Activated naive CD4-positive, alpha-beta T cell treated with anti-CD3 and anti-CD28 coated beads, Interleukin-2, amount 10 ng/mL, durations not matched to agents 7 days and 5 days (primary cell): ENCODE measurements at regions not wholly inside any gene's neighbourhood (a gene's known extent, or its start where the extent isn't known, plus 50 kb on each side); places are given as distances from the start of the nearest gene placed in this dataset.
"Not testable (repeated sequence)": the region's sequence is repeated elsewhere in the genome, so short reads cannot be mapped to it uniquely, and the experiment has no call there.

Source experiments
- CTCF ChIA-PET: fragments of 350-600 bp; sonication (Branson Sonifier 250); formaldehyde crosslinking; loops from one replicate; lab custom pipeline; 2021; ENCODE audit warnings: antibody characterized with exemption; lab: Charles Lee
- DNase-seq: peaks from one replicate; pipeline ENCODE4 v3.0.0-alpha.2; 2020
- H3K27ac Mint-ChIP-seq: one replicate; pipeline ENCODE4 v1.8.0; 2021; ENCODE audit warnings: mild to moderate bottlenecking, moderate library complexity, mixed read lengths
- H3K27me3 Mint-ChIP-seq: one replicate; pipeline ENCODE4 v1.8.0; 2021; ENCODE audit warnings: mild to moderate bottlenecking, mixed read lengths
- H3K36me3 Mint-ChIP-seq: one replicate; pipeline ENCODE4 v1.8.0; 2021; ENCODE audit warnings: mixed read lengths
- H3K4me1 Mint-ChIP-seq: one replicate; pipeline ENCODE4 v1.8.0; 2021; ENCODE audit warnings: mixed read lengths
- H3K4me3 Mint-ChIP-seq: one replicate; pipeline ENCODE4 v1.8.0; 2021; ENCODE audit warnings: mild to moderate bottlenecking, moderate library complexity, mixed read lengths
- H3K9me3 Mint-ChIP-seq: one replicate; pipeline ENCODE4 v1.8.0; 2021; ENCODE audit warnings: mixed read lengths

GRCh38 chr12:73136386-73136785, 864.2 kb downstream of the TRHDE start:
- no peaks in the 10 kb centered on the region for H3K36me3 Mint-ChIP-seq
- H3K27me3 Mint-ChIP-seq: no peaks in the 10 kb centered on the region
- no peaks in the 10 kb centered on the region for H3K4me1 Mint-ChIP-seq
- no peak overlapping the region for H3K27ac Mint-ChIP-seq
- no peak for DNase-seq
- CTCF ChIA-PET: no interaction called here
- peaks cover 4% of the 10 kb centered on the region for H3K9me3 Mint-ChIP-seq
- H3K4me3 Mint-ChIP-seq: no peak overlapping the region

GRCh38 chr12:73139642-73140041, 867.5 kb downstream of the TRHDE start:
- CTCF ChIA-PET, H3K4me3 Mint-ChIP-seq, H3K27ac Mint-ChIP-seq, DNase-seq, H3K36me3 Mint-ChIP-seq, H3K27me3 Mint-ChIP-seq, H3K4me1 Mint-ChIP-seq, H3K9me3 Mint-ChIP-seq: not testable (repeated sequence)

- Mint-ChIP-seq H3K4me3 (no peak overlapping the region), H3K27ac (no peak overlapping the region), H3K4me1 (no peaks in the 10 kb centered on the region), H3K27me3 (no peaks in the 10 kb centered on the region), H3K9me3 (peaks cover 7% of the 10 kb centered on the region), H3K36me3 (no peaks in the 10 kb centered on the region)
- CTCF ChIA-PET: no interaction called here
- DNase-seq: no peak
Observed at GRCh38 chr12:73158341-73158740, 886.2 kb downstream of the TRHDE start.

GRCh38 chr12:73159954-73160353, 887.8 kb downstream of the TRHDE start:
- no peak for DNase-seq
- no peak overlapping the region for H3K4me3 Mint-ChIP-seq
- H3K27ac Mint-ChIP-seq: no peak overlapping the region
- H3K27me3 Mint-ChIP-seq: no peaks in the 10 kb centered on the region
- CTCF ChIA-PET: no interaction called here
- peaks cover 7% of the 10 kb centered on the region for H3K9me3 Mint-ChIP-seq
- no peaks in the 10 kb centered on the region for H3K4me1 Mint-ChIP-seq
- no peaks in the 10 kb centered on the region for H3K36me3 Mint-ChIP-seq

GRCh38 chr12:73161970-73162369, 889.8 kb downstream of the TRHDE start:
- Mint-ChIP-seq H3K36me3 (no peaks in the 10 kb centered on the region), H3K27me3 (no peaks in the 10 kb centered on the region), H3K4me1 (no peaks in the 10 kb centered on the region), H3K9me3 (peaks cover 7% of the 10 kb centered on the region), H3K4me3 (no peak overlapping the region), H3K27ac (no peak overlapping the region)
- DNase-seq: no peak
- CTCF ChIA-PET: no interaction called here

GRCh38 chr12:73180734-73181133, 908.6 kb downstream of the TRHDE start:
- H3K36me3 Mint-ChIP-seq: no peaks in the 10 kb centered on the region
- H3K4me3 Mint-ChIP-seq: no peak overlapping the region
- H3K27ac Mint-ChIP-seq: no peak overlapping the region
- CTCF ChIA-PET: no interaction called here
- no peaks in the 10 kb centered on the region for H3K27me3 Mint-ChIP-seq
- no peak for DNase-seq
- H3K9me3 Mint-ChIP-seq: peaks cover 27% of the 10 kb centered on the region
- no peaks in the 10 kb centered on the region for H3K4me1 Mint-ChIP-seq

GRCh38 chr12:73181244-73181643, 909.1 kb downstream of the TRHDE start:
- Mint-ChIP-seq H3K36me3 (no peaks in the 10 kb centered on the region), H3K27ac (no peak overlapping the region), H3K27me3 (no peaks in the 10 kb centered on the region), H3K9me3 (peaks cover 29% of the 10 kb centered on the region), H3K4me3 (no peak overlapping the region), H3K4me1 (no peaks in the 10 kb centered on the region)
- DNase-seq: no peak
- CTCF ChIA-PET: no interaction called here

- Mint-ChIP-seq H3K27ac (no peak overlapping the region), H3K9me3 (peaks cover 35% of the 10 kb centered on the region), H3K27me3 (no peaks in the 10 kb centered on the region)
Observed at GRCh38 chr12:73185403-73185802, 913.2 kb downstream of the TRHDE start.

GRCh38 chr12:73186272-73186671, 914.1 kb downstream of the TRHDE start:
- H3K4me1 Mint-ChIP-seq: no peaks in the 10 kb centered on the region
- CTCF ChIA-PET: no interaction called here
- DNase-seq: no peak
- H3K4me3 Mint-ChIP-seq: no peak overlapping the region
- no peaks in the 10 kb centered on the region for H3K36me3 Mint-ChIP-seq
- H3K9me3 Mint-ChIP-seq: peaks cover 33% of the 10 kb centered on the region
- no peaks in the 10 kb centered on the region for H3K27me3 Mint-ChIP-seq
- no peak overlapping the region for H3K27ac Mint-ChIP-seq

More at GRCh38 chr12:73185403-73185802, 913.2 kb downstream of the TRHDE start:
- DNase-seq: no peak
- Mint-ChIP-seq H3K36me3 (no peaks in the 10 kb centered on the region), H3K4me1 (no peaks in the 10 kb centered on the region), H3K4me3 (no peak overlapping the region)
- CTCF ChIA-PET: no interaction called here

- DNase-seq: no peak
- no peak overlapping the region for H3K27ac Mint-ChIP-seq
- H3K9me3 Mint-ChIP-seq: peaks cover 27% of the 10 kb centered on the region
- CTCF ChIA-PET: no interaction called here
- H3K36me3 Mint-ChIP-seq: no peaks in the 10 kb centered on the region
- no peak overlapping the region for H3K4me3 Mint-ChIP-seq
- no peaks in the 10 kb centered on the region for H3K27me3 Mint-ChIP-seq
- no peaks in the 10 kb centered on the region for H3K4me1 Mint-ChIP-seq
Observed at GRCh38 chr12:73187765-73188164, 915.6 kb downstream of the TRHDE start.

GRCh38 chr12:73210548-73211204, 938.5 kb downstream of the TRHDE start:
- CTCF ChIA-PET: no interaction called here
- H3K4me3 Mint-ChIP-seq: no peak overlapping the region
- DNase-seq: no peak
- no peaks in the 10 kb centered on the region for H3K4me1 Mint-ChIP-seq
- peaks cover 4% of the 10 kb centered on the region for H3K9me3 Mint-ChIP-seq
- H3K27me3 Mint-ChIP-seq: no peaks in the 10 kb centered on the region
- no peaks in the 10 kb centered on the region for H3K36me3 Mint-ChIP-seq
- H3K27ac Mint-ChIP-seq: no peak overlapping the region

GRCh38 chr12:73220951-73221350, 948.8 kb downstream of the TRHDE start:
- CTCF ChIA-PET: no interaction called here
- Mint-ChIP-seq H3K27ac (no peak overlapping the region), H3K36me3 (no peaks in the 10 kb centered on the region), H3K9me3 (peaks cover 11% of the 10 kb centered on the region), H3K4me1 (no peaks in the 10 kb centered on the region), H3K4me3 (no peak overlapping the region), H3K27me3 (no peaks in the 10 kb centered on the region)
- no peak for DNase-seq

- Mint-ChIP-seq H3K4me1 (no peaks in the 10 kb centered on the region), H3K27me3 (no peaks in the 10 kb centered on the region), H3K9me3 (peaks cover 11% of the 10 kb centered on the region), H3K36me3 (no peaks in the 10 kb centered on the region), H3K4me3 (no peak overlapping the region), H3K27ac (no peak overlapping the region)
- DNase-seq: no peak
- CTCF ChIA-PET: no interaction called here
Observed at GRCh38 chr12:73221398-73221797, 949.2 kb downstream of the TRHDE start.

- H3K9me3 Mint-ChIP-seq: peaks cover 11% of the 10 kb centered on the region
- no peak for DNase-seq
- H3K27me3 Mint-ChIP-seq: no peaks in the 10 kb centered on the region
- no peak overlapping the region for H3K27ac Mint-ChIP-seq
- no peak overlapping the region for H3K4me3 Mint-ChIP-seq
- no peaks in the 10 kb centered on the region for H3K36me3 Mint-ChIP-seq
- CTCF ChIA-PET: no interaction called here
- no peaks in the 10 kb centered on the region for H3K4me1 Mint-ChIP-seq
Observed at GRCh38 chr12:73221836-73222235, 949.7 kb downstream of the TRHDE start.

- DNase-seq: no peak
Observed at GRCh38 chr12:73225371-73225937, 953.3 kb downstream of the TRHDE start.

More at GRCh38 chr12:73225371-73225937, 953.3 kb downstream of the TRHDE start:
- CTCF ChIA-PET: no interaction called here
- no peak overlapping the region for H3K4me3 Mint-ChIP-seq
- no peak overlapping the region for H3K27ac Mint-ChIP-seq
- H3K9me3 Mint-ChIP-seq: peaks cover 4% of the 10 kb centered on the region
- no peaks in the 10 kb centered on the region for H3K36me3 Mint-ChIP-seq
- H3K4me1 Mint-ChIP-seq: no peaks in the 10 kb centered on the region
- no peaks in the 10 kb centered on the region for H3K27me3 Mint-ChIP-seq
